RPMI7951 (cell line): ENCODE measurements at regions not wholly inside any gene's neighbourhood (a gene's known extent, or its start where the extent isn't known, plus 50 kb on each side); places are given as distances from the start of the nearest gene placed in this dataset.
"Not testable (repeated sequence)": the region's sequence is repeated elsewhere in the genome, so short reads cannot be mapped to it uniquely, and the experiment has no call there.

Source experiments
- DNase-seq: peaks from one replicate; pipeline ENCODE4 v3.0.0-alpha.2; 2012; ENCODE audit warnings: low read depth

DNA sequence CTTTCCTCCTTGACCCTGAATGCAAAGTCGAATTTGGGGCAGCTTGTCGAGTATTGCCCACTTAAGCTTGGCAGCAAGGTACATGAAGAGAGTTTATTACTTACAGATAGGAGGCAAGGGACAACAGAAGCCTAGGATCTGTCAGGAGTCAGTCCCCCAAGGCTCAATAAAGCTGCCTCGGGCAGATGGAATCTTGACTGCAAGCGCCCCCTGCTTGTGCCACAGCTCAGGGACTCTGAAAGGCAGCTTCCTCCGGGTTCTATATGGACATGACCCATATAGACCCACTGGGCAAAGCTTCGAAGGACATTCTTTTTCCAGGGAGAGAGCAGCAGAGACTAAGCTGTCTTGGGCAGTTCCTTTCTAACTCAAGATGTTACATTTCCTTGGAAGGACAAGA, 971.5 kb downstream of the EFNA5 start:
- DNase-seq, result no peak

- no peak for DNase-seq
Measured at GRCh38 chr5:106698169-106698568, 972.6 kb downstream of the EFNA5 start.

- no peak for DNase-seq
Measured at GRCh38 chr5:106691701-106692100, 979.0 kb downstream of the EFNA5 start.

- DNase-seq, result no peak
Measured at GRCh38 chr5:106690585-106690984, 980.2 kb downstream of the EFNA5 start.

GRCh38 chr5:106680330-106680729, 990.4 kb downstream of the EFNA5 start:
- DNase-seq, result peak; percentile 0

DNA sequence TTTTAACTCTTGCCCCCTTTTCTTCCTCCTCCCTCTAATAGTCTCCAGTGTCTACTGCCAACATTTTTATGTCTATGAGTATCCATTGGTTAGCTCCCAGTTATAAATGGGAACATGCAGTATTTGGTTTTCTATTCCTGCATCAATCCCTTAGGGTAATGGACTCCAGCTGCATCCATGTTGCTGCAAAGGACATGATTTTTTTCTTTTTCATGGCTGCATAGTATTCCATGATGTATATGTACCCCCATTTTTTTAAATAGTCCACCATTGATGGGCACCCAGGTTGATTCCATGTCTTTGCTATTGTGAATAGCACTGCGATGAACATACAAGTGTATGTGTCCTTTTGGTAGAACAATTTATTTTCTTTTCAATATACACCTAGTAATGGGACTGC, 993.7 kb downstream of the EFNA5 start:
- no peak for DNase-seq

- DNase-seq, result no peak
Measured at GRCh38 chr5:106675687-106676086, 995.0 kb downstream of the EFNA5 start.

- DNase-seq, result no peak
Measured at GRCh38 chr5:106673941-106674340, 996.8 kb downstream of the EFNA5 start.

DNA sequence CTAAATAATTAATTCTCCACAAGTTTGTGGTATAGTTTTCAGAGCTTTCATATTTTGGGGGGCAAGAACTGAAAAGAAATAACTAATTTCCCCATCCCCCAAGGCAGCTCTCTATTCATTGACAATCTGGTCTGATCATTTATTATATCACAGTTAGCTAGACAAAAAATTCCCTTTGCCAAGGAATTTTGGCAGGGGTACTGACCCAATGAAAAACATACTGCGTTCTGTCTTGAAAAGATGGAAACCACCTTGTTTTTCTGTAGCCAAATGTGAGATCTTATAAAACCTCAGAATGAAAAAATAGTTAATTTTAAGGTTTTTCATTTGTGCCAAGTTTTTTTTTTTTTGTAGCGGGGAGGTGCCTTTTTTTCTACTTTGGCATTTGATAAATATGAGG, 1008.9 kb downstream of the EFNA5 start:
- no peak for DNase-seq

- no peak for DNase-seq
Measured at GRCh38 chr5:106660681-106661080, 1010.1 kb downstream of the EFNA5 start.

DNA sequence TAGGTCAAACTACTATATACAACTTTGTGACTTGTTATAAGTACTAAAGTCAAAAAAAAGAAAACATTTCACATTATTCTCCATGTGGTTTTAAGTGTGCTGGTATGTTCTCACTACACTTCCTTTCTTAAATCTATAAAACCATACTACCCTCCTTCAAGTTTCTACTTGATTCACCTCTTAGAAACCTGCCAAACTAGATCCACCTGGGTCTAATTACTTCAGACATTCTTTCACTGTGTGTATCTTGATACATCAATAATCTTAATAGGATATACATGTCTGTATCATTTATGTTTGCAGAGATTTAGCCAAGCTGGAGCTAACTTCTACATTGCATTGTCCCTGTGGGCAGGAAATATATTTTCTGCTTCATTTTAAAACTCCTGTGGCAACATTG, 1012.6 kb downstream of the EFNA5 start:
- no peak for DNase-seq

DNA sequence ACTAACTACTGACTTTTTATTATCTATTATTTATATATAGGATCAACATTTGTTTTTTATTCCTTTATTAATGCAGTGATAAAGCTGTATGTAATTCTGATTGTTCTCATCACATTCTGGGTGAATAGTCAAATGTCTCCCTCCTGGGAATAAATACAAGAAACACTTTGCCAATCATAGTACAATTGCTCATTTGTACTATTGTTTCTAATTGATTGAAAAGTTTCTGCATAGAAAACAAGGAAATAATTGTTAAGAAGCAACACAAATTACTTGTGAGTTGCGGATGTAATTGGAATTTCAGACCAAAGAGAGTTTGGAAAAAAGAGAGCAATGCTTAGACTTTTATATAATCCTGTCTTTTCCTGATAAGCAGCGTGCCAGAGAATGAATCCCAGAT, 1013.9 kb downstream of the EFNA5 start:
- DNase-seq, result no peak

DNA sequence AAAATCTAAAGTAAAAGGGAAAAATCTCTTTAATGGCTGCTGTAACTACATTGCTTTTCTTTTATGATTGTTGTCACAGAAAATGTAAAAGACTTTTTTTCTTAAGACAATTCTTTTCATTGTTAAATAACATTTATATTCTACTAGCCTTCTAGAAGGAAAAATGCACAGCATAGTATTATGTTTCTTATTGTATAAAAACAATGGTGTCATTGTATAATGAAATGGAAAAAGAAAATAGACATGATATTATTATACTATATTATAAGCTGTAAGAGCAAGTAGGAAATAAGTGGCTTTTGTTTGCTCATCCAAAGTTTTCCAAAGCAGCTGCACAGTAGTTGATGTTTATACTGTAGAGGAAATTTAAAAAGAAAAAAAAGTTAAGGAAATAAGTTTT, 1021.7 kb downstream of the EFNA5 start:
- DNase-seq, result no peak

- no peak for DNase-seq
Measured at GRCh38 chr5:106648401-106648800, 1022.3 kb downstream of the EFNA5 start.

DNA sequence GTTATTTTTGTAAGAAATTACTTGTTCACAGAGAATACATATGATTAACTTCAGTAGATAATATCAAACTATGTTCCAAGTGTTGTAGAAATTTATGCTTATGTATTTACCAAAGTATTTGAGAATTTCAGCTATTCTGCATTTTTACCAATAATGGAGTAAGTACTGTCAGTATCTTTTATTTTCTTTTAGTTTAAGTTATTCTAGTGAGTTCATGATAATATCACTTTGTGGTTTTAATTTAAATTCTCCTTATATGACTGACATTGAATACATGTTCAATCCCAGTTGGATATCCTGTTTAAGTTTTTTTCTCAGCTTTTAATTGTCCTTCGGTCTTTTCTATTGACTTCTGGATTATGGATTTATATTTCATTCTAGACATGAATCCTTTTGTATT, 1024.6 kb downstream of the EFNA5 start:
- DNase-seq, result no peak

DNA sequence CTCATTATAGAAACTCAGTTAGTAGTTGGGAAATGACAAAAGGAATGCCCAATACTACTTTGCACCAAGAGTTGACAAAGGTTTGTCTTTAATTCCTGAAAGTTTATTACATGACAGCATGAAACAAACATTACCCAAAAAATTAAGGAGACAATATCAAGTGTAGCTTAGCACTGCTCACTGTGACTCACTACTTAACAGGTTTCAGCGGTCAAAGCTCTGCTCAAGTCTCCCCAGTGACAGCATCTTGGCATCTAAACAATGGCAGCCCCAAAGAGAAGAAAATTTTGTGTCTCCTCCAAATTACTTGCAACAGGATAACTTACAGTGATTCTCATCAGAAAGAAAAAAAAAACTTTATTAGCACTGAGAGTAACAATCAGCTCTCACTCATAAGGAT, 1030.2 kb downstream of the EFNA5 start:
- DNase-seq, result no peak

GRCh38 chr5:106639488-106639887, 1031.2 kb downstream of the EFNA5 start:
- no peak for DNase-seq

DNA sequence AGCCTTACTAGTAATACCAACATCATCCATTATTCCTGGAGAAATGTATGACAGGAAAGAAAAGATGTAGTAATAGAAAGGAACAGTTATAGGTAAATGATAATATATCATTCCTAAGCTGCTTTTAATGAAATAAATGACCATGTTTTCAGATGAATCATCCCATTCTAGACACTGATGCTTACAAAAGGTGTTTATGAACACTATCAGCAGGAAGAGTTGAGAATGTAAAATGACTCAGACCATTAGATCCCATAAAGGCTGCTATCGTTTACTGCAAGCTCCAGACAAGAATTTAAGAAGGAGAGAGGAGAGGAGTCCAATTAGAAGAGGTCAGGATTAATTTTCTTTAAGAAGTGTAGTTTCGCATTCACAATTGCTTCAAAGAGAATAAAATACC, 1033.5 kb downstream of the EFNA5 start:
- no peak for DNase-seq

GRCh38 chr5:106634375-106634774, 1036.4 kb downstream of the EFNA5 start:
- DNase-seq, result no peak

- DNase-seq, result no peak
Measured at GRCh38 chr5:106633825-106634224, 1036.9 kb downstream of the EFNA5 start.

DNA sequence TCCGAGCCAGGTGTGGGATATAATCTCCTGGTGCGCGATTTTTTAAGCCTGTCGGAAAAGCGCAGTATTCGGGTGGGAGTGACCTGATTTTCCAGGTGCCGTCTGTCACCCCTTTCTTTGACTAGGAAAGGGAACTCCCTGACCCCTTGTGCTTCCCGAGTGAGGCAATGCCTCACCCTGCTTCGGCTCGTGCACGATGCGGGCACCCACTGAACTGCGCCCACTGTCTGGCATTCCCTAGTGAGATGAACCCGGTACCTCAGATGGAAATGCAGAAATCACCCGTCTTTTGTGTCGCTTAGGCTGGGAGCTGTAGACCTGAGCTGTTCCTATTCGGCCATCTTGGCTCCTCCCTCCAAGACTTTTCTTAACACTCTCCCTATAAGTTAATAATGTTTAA, 1042.3 kb downstream of the EFNA5 start:
- not testable (repeated sequence) for DNase-seq

GRCh38 chr5:106610041-106610440, 1060.7 kb downstream of the EFNA5 start:
- no peak for DNase-seq

- no peak for DNase-seq
Measured at GRCh38 chr5:106601620-106602019, 1069.1 kb downstream of the EFNA5 start.

DNA sequence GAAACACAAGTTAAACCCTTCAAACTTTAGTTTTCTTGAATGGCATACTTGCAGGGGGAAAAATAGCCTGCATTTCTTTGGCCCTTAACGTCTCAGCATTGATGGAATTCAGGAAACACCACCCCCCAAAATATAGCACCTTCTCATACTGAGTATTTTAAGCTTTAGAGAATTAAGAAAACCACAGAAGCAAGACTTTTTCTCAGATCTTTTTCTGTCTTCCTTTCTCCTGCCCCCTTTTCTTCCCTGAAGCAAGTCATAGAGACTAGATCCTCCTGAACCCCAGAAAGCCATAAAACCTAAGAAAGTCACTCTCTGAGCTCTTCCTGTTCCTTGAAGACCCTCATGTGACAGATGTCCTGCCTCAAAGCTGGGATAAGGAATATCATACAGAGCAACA, 1069.9 kb downstream of the EFNA5 start:
- DNase-seq, result no peak

GRCh38 chr5:106595864-106596263, 1074.9 kb downstream of the EFNA5 start:
- DNase-seq, result no peak
